HG03175 (cell line): ENCODE measurements at regions not wholly inside any gene's neighbourhood (a gene's known extent, or its start where the extent isn't known, plus 50 kb on each side); places are given as distances from the start of the nearest gene placed in this dataset.

Experiments
- ATAC-seq: cut with Tn5 transposase; IDR thresholded peaks from one replicate; pipeline ENCODE4 v1.9.1; 2021; ENCODE audit warnings: mild to moderate bottlenecking, moderate library complexity; ENCODE audit not compliant: unreplicated experiment

GRCh38 chr4:137333031-137333430, 199.3 kb downstream of the PCDH18 start:
- ATAC-seq: no peak

GRCh38 chr4:137312257-137312656, 220.0 kb downstream of the PCDH18 start:
- ATAC-seq: no peak

DNA sequence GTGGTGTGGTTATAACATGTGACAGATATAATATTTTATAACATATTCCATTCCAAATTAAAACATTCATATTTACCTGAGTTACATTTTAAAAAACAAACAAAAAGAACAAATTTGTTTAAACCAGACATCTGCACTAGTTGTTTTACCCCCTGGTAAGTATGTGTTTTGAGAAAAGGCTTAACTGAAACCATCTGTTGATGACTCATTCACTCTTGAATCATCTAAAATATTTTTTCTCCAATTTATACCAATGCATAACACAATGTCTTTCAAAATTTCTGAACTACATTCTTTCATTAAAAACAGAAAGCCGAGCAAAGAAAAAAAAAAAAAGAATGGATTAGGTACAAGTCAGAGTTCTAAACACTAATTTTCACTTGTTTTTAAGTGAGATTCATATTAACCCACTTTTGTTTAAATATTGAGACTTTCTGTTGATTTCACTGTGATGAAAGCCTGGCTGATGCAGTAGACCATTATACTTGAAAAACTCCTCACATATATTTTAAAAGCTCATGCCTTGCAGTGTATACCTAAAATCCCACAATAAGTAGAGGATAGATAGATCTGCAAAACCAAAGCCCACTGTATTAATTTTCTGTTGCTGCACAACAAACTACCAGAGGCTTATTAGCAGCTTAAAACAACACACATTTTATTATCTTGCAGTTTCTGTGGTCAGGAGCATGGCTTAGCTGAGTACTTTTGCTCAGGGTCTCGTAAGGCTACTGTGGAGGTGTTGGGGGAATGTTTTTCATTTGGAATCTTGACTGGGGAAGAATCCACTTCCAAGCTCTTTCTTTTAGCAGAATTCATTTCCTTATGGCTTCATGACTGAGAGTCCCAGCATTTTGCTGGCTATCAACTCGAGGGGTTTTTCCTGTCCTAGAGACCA, 221.5 kb downstream of the PCDH18 start:
- ATAC-seq: no peak

DNA sequence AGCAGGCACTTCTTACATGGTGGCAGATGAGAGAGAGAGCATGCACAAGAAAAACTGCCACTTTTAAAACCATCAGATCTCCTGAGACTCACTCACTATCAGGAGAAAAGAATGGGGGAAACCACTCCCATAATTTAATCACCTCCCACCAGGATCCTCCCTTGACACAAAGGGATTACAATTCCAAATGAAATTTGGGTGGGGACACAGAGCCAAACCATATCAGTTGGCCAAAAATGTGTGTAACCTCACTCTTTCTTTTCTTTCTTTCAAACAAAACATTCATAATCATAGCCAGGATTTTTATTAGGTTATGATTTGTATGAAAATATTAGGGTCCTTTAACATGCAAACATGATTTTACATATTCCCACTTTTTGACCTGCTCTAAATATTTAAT, 222.1 kb downstream of the PCDH18 start:
- no peak for ATAC-seq

GRCh38 chr4:137309424-137309823, 222.9 kb downstream of the PCDH18 start:
- ATAC-seq: no peak

GRCh38 chr4:137307806-137308205, 224.5 kb downstream of the PCDH18 start:
- ATAC-seq: no peak

GRCh38 chr4:137300776-137301175, 231.5 kb downstream of the PCDH18 start:
- ATAC-seq: no peak

GRCh38 chr4:137299281-137299680, 233.0 kb downstream of the PCDH18 start:
- no peak for ATAC-seq

DNA sequence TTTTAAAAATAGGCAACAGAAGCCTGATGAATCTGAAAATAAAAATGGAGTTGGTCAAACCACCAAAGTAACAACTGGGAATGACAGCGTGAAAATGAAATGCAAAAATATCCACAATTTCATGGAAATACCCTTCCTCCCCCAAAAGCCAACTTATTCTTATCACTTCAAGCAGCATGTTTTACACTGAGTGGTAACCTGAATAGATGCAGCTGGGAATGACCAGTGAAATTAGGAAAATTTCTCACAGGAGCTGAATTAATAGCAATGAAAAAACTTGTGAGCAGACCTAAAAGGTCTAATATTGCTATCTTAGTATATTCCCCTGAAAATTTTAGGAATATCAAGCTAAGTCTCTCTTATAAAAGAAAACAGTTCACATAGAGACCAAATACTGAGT, 239.0 kb downstream of the PCDH18 start:
- ATAC-seq: no peak

- no peak for ATAC-seq
These were observed 248.6 kb downstream of the PCDH18 start for GRCh38 chr4:137283737-137284136.

- ATAC-seq: no peak
These were observed 253.9 kb downstream of the PCDH18 start for GRCh38 chr4:137278431-137278830.

GRCh38 chr4:137274404-137274803, 257.9 kb downstream of the PCDH18 start:
- ATAC-seq: no peak

- no peak for ATAC-seq
These were observed 265.3 kb downstream of the PCDH18 start for GRCh38 chr4:137267024-137267423.

DNA sequence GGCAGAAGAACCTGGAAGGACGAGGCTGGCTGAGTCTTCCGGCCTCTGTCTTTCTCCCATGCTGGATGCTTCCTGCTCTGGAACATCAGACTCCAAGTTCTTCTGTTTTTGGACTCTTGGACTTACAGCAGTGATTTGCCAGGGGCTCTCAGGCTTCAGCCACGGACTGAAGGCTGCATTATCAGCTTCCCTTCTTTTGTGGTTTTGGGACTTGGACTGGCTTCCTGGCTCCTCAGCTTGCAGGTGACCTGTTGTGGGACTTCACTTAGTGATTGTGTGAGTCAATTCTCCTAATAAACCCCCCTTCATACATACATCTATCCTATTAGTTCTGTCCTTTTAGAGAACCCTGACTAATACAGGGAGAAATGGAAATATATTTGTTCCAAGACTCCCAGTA, 265.8 kb downstream of the PCDH18 start:
- no peak for ATAC-seq

DNA sequence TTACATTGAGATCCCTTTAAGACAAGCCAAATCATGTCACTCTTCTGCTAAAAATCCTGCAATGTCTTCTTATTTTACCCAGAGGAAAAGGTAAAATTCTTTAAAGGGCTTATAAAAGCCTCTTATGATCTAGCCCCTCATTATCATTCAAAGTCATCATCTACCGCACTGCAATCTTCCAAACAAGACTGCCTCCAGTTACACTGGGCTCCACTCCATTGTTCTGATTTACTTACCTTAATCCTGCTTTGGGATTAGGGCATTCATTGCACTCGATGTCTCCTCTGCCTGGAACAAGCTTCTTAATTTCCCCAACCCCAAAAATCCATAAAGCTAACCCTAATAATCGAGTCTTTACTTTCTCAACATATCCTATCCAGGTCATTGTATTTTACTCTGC, 269.1 kb downstream of the PCDH18 start:
- no peak for ATAC-seq

- no peak for ATAC-seq
These were observed 278.3 kb downstream of the PCDH18 start for GRCh38 chr4:137253949-137254348.

GRCh38 chr4:137249112-137249511, 283.2 kb downstream of the PCDH18 start:
- no peak for ATAC-seq

- ATAC-seq: no peak
These were observed 293.7 kb downstream of the PCDH18 start for GRCh38 chr4:137238456-137239162.

DNA sequence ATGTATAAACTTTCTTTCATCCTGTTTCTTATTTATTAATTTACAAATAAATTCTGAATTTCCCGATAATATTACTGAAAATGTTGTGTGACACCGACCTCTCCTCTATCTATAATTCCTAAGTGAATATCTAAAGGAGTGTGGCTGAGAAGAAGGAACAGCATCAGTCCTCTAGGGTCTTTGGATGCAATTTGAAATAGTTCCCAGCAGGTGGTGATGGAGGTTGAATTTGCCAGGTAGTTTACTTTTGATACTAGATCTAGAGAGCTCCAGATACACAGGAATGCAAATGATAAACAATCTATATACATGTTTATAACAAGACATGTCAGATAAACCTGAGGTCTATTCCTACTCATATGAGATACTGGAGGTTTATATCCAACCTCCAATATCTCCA, 305.4 kb downstream of the PCDH18 start:
- no peak for ATAC-seq

- no peak for ATAC-seq
These were observed 306.1 kb downstream of the PCDH18 start for GRCh38 chr4:137226221-137226620.

- no peak for ATAC-seq
These were observed 318.7 kb downstream of the PCDH18 start for GRCh38 chr4:137213372-137214173.
